ENCODE measurements at regions not wholly inside any gene's neighbourhood (a gene's known extent, or its start where the extent isn't known, plus 50 kb on each side); places are given as distances from the start of the nearest gene placed in this dataset.

DNA sequence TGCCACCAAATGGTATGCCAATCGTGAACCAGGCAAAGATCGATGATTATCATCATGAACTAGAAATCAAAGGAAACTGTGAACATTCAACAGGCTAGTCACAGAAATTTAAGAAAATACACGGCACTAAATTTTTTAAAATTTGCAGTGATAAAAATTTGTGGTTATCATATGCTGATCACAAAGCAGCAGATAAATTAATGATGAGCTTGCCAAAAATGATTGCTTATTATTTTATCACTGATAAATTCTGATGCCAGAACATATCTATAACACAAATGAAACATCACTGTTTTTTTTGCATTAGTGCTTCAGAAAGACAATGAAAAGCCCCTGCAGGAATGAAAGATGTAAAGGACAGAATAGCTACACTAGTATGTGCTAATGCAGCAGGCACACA, 1413.2 kb upstream of the MAP3K7 start:
- no peak for ATAC-seq
- WGBS, 3 donors, result 95% methylated on average over 3 of the region's 3 CpGs
- intact Hi-C loops (cut with DNase I), result no loop called here

GRCh38 chr6:91994787-91995186, 1407.9 kb upstream of the MAP3K7 start:
- no peaks in the 10 kb centered on the region for H3K36me3 ChIP-seq (ENCODE audit: insufficient read depth in 1 of 2, low read depth in 1 of 2)
- H3K27me3 ChIP-seq (ENCODE audit: insufficient read depth in 3 of 3, low read length in 2 of 3), result no peaks in the 10 kb centered on the region
- no peaks in the 10 kb centered on the region for H3K4me1 ChIP-seq
- WGBS, 3 donors, result 82 to 88% (median 85%) methylated on average over 1 of the region's 1 CpG
- ATAC-seq (no peak), DNase-seq (no peak)
- intact Hi-C loops (cut with DNase I), result no loop called here
- TF ChIP-seq, protein P1, sequence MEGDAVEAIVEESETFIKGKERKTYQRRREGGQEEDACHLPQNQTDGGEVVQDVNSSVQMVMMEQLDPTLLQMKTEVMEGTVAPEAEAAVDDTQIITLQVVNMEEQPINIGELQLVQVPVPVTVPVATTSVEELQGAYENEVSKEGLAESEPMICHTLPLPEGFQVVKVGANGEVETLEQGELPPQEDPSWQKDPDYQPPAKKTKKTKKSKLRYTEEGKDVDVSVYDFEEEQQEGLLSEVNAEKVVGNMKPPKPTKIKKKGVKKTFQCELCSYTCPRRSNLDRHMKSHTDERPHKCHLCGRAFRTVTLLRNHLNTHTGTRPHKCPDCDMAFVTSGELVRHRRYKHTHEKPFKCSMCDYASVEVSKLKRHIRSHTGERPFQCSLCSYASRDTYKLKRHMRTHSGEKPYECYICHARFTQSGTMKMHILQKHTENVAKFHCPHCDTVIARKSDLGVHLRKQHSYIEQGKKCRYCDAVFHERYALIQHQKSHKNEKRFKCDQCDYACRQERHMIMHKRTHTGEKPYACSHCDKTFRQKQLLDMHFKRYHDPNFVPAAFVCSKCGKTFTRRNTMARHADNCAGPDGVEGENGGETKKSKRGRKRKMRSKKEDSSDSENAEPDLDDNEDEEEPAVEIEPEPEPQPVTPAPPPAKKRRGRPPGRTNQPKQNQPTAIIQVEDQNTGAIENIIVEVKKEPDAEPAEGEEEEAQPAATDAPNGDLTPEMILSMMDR (IDR thresholded peaks at IDR 0.05), result no peak
- no peak overlapping the region for H3K27ac ChIP-seq
- no peaks in the 10 kb centered on the region for H3K9me3 ChIP-seq
- no peak overlapping the region for H3K4me3 ChIP-seq

More for the DNA sequence above, 1413.2 kb upstream of the MAP3K7 start:
- no peaks in the 10 kb centered on the region for H3K36me3 ChIP-seq (ENCODE audit: insufficient read depth in 1 of 2, low read depth in 1 of 2)
- TF ChIP-seq, protein P1 (IDR thresholded peaks at IDR 0.05), result no peak
- no peak overlapping the region for H3K27ac ChIP-seq
- H3K27me3 ChIP-seq (ENCODE audit: insufficient read depth in 3 of 3, low read length in 2 of 3), result no peaks in the 10 kb centered on the region
- H3K4me3 ChIP-seq, result no peak overlapping the region
- no peaks in the 10 kb centered on the region for H3K4me1 ChIP-seq
- no peak for DNase-seq
- H3K9me3 ChIP-seq, result no peaks in the 10 kb centered on the region

- Histone ChIP-seq H3K4me3 (no peak overlapping the region), H3K27ac (no peak overlapping the region), H3K36me3 (ENCODE audit: insufficient read depth in 1 of 2, low read depth in 1 of 2) (no peaks in the 10 kb centered on the region), H3K4me1 (no peaks in the 10 kb centered on the region), H3K9me3 (no peaks in the 10 kb centered on the region), H3K27me3 (ENCODE audit: insufficient read depth in 3 of 3, low read length in 2 of 3) (no peaks in the 10 kb centered on the region)
- no peak for ATAC-seq
- intact Hi-C loops (cut with DNase I), result no loop called here
- TF ChIP-seq, protein P1 (IDR thresholded peaks at IDR 0.05), result no peak
- no peak for DNase-seq
Observed at GRCh38 chr6:91982559-91982958, 1395.7 kb upstream of the MAP3K7 start.

DNA sequence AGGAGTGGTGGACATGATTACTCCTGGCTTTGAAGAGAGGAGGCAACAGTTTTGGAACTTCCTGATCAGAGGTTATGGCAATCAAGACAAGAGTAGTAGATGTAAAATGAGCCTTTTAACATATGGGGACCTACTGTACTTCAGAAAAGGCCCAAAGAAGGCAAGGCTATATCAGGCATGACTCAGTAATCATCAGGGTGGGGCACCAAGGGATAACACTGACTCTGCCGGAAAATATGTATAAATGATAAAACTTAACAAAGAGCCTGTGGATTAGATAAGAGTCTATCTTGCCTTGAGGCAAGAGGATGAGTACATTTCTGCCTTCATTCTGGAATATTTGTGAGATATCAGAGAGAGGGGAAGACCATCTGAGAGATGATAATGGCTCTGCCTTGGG, 1389.9 kb upstream of the MAP3K7 start:
- DNase-seq (no peak), ATAC-seq (no peak)
- peaks cover 0 to 2% (median 0%) of the 10 kb centered on the region in 3 donors for H3K27me3 ChIP-seq (ENCODE audit: insufficient read depth in 3 of 3, low read length in 2 of 3)
- H3K27ac ChIP-seq, result no peak overlapping the region
- 91 to 100% (median 96%) methylated on average over 1 of the region's 1 CpG for WGBS, 3 donors
- no peaks in the 10 kb centered on the region for H3K9me3 ChIP-seq
- intact Hi-C loops (cut with DNase I), result no loop called here
- H3K4me1 ChIP-seq, result no peaks in the 10 kb centered on the region
- TF ChIP-seq, protein P1 (IDR thresholded peaks at IDR 0.05), result no peak
- no peaks in the 10 kb centered on the region for H3K36me3 ChIP-seq (ENCODE audit: insufficient read depth in 1 of 2, low read depth in 1 of 2)
- H3K4me3 ChIP-seq, result no peak overlapping the region

DNA sequence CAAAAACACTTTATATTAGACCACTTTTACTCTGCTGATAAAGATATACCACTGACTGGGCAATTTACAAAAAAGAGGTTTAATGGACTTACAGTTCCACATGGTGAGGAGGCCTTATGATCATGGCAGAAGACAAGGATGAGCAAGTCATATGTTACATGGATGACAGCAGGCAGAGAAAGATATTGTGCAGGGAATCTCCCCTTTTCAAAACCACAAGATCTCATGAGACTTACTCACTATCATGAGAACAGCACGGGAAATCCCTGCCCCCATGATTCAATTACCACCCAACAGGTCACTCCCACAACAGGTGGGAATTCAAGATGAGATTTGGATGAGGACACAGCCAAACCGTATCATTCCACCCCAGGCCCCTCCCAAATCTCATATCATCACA, 1383.8 kb upstream of the MAP3K7 start:
- no peak for ATAC-seq
- no peaks in the 10 kb centered on the region for H3K27me3 ChIP-seq (ENCODE audit: insufficient read depth in 3 of 3, low read length in 2 of 3)
- H3K4me1 ChIP-seq, result no peaks in the 10 kb centered on the region
- H3K36me3 ChIP-seq (ENCODE audit: insufficient read depth in 1 of 2, low read depth in 1 of 2), result no peaks in the 10 kb centered on the region
- H3K9me3 ChIP-seq, result no peaks in the 10 kb centered on the region
- 30 to 64% (median 52%) methylated on average over 2 of the region's 2 CpGs for WGBS, 3 donors
- intact Hi-C loops (cut with DNase I), result no loop called here
- H3K27ac ChIP-seq, result no peak overlapping the region
- TF ChIP-seq, protein P1 (IDR thresholded peaks at IDR 0.05), result no peak
- no peak for DNase-seq
- no peak overlapping the region for H3K4me3 ChIP-seq
